ENCODE measurements at regions not wholly inside any gene's neighbourhood (a gene's known extent, or its start where the extent isn't known, plus 50 kb on each side); places are given as distances from the start of the nearest gene placed in this dataset.

DNA sequence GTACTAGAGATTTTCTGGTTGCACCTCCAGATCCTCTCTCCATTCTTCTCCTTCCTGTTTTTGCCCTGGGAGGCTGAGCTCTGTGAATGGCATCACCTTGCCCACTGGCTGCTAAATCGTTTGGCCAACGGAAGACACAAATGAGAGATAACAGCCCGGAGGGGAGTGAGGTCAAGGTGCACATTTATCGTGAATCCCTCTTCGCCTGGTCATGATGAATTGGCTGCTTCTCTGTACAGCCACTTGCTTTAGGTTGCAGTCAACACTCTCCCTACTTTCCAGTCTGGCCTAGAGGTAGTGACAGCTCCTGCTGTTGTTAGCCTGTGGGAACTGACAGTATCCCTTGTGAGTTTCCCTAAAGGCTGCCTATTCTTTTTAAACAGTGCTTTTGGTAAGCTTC is 85.4 kb upstream of the CHCHD3 start:
- TF ChIP-seq MYC (IDR thresholded peaks at IDR 0.05; ENCODE audit: low read depth, low read length) (no peak), POLR2A (IDR thresholded peaks at IDR 0.05; ENCODE audit: low read depth, low read length) (no peak)
- TF ChIP-seq, protein P1, sequence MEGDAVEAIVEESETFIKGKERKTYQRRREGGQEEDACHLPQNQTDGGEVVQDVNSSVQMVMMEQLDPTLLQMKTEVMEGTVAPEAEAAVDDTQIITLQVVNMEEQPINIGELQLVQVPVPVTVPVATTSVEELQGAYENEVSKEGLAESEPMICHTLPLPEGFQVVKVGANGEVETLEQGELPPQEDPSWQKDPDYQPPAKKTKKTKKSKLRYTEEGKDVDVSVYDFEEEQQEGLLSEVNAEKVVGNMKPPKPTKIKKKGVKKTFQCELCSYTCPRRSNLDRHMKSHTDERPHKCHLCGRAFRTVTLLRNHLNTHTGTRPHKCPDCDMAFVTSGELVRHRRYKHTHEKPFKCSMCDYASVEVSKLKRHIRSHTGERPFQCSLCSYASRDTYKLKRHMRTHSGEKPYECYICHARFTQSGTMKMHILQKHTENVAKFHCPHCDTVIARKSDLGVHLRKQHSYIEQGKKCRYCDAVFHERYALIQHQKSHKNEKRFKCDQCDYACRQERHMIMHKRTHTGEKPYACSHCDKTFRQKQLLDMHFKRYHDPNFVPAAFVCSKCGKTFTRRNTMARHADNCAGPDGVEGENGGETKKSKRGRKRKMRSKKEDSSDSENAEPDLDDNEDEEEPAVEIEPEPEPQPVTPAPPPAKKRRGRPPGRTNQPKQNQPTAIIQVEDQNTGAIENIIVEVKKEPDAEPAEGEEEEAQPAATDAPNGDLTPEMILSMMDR (IDR thresholded peaks at IDR 0.05; ENCODE audit: extremely low read depth in 1 of 2, insufficient read depth in 1 of 2, low read depth in 1 of 2, low read length in 2 of 2): no peak
